H7 (cell line): ENCODE measurements at regions not wholly inside any gene's neighbourhood (a gene's known extent, or its start where the extent isn't known, plus 50 kb on each side); places are given as distances from the start of the nearest gene placed in this dataset.

ENCODE experiments used
- DNase-seq: peaks from one replicate; pipeline ENCODE4 v3.0.0; 2012
- H3K27me3 ChIP-seq: 2 replicates; pipeline ENCODE4 v1.6.0; 2011; ENCODE audit warnings: mild to moderate bottlenecking, low read length; ENCODE audit not compliant: control insufficient read depth, insufficient read depth
- H3K36me3 ChIP-seq: replicated peaks from 2 replicates; pipeline ENCODE4 v1.5.1; 2011; ENCODE audit warnings: low read length; ENCODE audit not compliant: control insufficient read depth, insufficient read depth
- H3K4me3 ChIP-seq: 2 replicates; pipeline ENCODE4 v1.5.1; 2011; ENCODE audit warnings: low read depth, mild to moderate bottlenecking, control low read depth, low read length, moderate library complexity; ENCODE audit not compliant: insufficient read depth

GRCh38 chr11:134474070-134474860 lies 62.2 kb upstream of the B3GAT1 start:
- no peak overlapping the region for H3K4me3 ChIP-seq
- H3K27me3 ChIP-seq = no peaks in the 10 kb centered on the region
- no peak for DNase-seq
- no peaks in the 10 kb centered on the region for H3K36me3 ChIP-seq

DNA sequence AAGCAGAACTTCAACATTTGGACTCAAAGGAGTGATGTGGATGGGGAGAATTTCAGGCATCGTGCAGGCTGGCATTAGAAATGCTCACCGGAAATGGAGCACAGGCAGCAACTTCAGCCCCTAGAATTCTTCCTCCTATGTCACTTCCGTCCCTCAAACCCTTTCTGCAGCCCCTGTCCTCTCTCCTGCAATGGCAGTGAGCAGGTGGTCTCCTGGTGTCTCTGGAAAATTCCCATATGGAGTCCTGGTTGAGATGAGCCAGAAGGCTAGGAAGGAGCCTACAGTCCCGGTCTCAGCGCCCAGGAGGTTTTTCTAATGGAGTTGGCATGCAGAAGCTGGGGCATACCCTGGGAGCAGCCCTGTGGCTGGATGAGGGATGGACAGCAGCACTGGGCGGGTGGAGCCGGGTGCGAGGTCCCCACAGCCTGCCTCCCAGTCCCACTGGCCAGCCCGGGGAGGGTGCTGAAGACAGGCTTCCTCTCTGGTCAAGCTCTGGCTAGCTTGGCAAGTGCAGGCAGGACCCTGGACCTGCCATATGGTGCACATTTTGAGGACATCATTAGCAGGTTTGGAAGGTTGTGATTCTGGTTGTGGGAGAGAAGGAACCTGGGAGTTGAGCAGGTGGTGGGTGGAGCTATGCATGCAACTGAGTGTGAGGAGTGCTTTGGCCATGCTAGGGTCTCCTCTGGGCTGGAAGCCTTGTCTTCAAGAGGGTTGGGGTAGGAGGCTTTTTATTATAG lies 59.8 kb upstream of the B3GAT1 start:
- H3K36me3 ChIP-seq = no peaks in the 10 kb centered on the region
- DNase-seq = no peak
- peaks cover 3% of the 10 kb centered on the region; the same call in 1 of the 2 replicates for H3K27me3 ChIP-seq
- H3K4me3 ChIP-seq = no peak overlapping the region

GRCh38 chr11:134471087-134471715 lies 59.2 kb upstream of the B3GAT1 start:
- no peak for DNase-seq
- Histone ChIP-seq H3K27me3 (peaks cover 6% of the 10 kb centered on the region), H3K4me3 (no peak overlapping the region), H3K36me3 (no peaks in the 10 kb centered on the region)

- no peak for DNase-seq
- peaks cover 6% of the 10 kb centered on the region for H3K27me3 ChIP-seq
- no peak overlapping the region for H3K4me3 ChIP-seq
- H3K36me3 ChIP-seq = no peaks in the 10 kb centered on the region
Measured at GRCh38 chr11:134470238-134470637, 58.2 kb upstream of the B3GAT1 start.

- DNase-seq = peak; percentile 64
- Histone ChIP-seq H3K27me3 (peaks cover 6% of the 10 kb centered on the region), H3K36me3 (no peaks in the 10 kb centered on the region), H3K4me3 (no peak overlapping the region)
Measured at GRCh38 chr11:134469627-134470026, 57.6 kb upstream of the B3GAT1 start.

DNA sequence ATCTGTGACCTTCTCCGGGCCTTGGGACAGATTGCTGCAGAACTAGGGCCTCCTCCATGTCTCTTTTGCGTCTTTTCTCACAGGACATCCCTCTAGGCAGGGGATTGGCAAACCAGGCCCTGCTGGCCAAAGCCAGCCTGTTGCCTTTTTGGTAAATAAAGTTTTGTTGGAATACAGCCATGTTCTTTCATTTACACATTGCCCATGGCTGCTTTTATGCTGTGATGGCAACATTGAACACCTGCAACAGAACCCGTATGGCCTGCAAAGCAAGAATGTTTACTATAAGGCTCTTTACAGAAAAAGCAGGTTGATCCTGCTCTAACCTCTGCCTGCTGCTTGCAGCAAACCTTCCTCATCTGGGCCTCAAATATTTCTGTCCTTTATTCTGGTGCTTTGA lies 56.8 kb upstream of the B3GAT1 start:
- no peak overlapping the region for H3K4me3 ChIP-seq
- no peak for DNase-seq
- H3K27me3 ChIP-seq = peaks cover 6% of the 10 kb centered on the region
- no peaks in the 10 kb centered on the region for H3K36me3 ChIP-seq

- Histone ChIP-seq H3K4me3 (no peak overlapping the region), H3K36me3 (no peaks in the 10 kb centered on the region), H3K27me3 (peaks cover 6% of the 10 kb centered on the region)
- no peak for DNase-seq
Measured at GRCh38 chr11:134468081-134468668, 56.1 kb upstream of the B3GAT1 start.

DNA sequence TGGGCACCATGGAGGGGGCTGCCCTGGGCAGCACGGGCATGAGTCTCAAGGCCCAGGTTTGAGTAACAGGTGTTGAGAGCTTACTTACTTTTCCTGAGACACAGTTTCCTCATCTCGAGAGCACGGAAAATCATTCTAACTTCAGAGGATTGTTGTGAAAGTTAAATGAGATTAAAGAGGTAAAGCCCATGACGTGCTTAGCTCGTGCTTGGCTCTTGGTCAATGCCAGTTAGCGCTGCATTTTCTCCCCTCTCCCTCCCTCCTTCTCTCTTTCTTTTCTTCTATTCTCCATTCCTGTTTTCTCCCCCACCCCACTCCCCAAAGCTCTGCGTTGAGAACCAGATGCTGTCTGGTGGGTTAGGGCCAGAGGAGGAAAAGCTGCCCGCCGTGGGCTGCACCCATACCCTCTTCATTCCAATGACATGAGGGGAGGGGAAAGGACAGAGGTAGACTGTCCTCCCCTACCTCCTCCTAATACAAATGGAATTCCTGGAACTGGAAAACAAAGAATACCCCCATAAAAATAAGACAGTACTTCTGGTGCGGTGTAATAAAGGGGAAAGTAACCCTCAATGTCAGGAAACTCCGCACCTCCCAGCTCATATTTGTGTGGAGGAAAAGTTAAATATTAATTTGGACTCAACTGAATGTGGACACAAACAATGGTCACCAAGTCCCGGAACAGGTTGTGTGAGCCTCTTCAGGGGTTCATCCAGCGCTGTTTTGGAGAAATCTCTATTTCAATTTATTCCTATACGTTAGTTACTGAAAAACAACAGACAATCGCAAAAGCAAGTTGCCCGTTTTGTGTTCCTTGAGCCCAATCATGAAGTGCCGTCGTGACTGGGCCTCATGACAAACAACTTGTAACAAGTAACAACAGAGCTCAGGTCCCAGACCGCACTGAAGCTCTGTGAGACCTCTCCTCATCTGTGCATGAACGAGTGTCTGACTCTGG lies 54.8 kb upstream of the B3GAT1 start:
- peaks cover 6% of the 10 kb centered on the region for H3K27me3 ChIP-seq
- DNase-seq = no peak
- H3K4me3 ChIP-seq = no peak overlapping the region
- H3K36me3 ChIP-seq = no peaks in the 10 kb centered on the region

- H3K4me3 ChIP-seq = no peak overlapping the region
- H3K36me3 ChIP-seq = no peaks in the 10 kb centered on the region
- H3K27me3 ChIP-seq = peaks cover 6% of the 10 kb centered on the region
- peak; percentile 82 for DNase-seq
Measured at GRCh38 chr11:134466156-134466555, 54.1 kb upstream of the B3GAT1 start.

- DNase-seq = no peak
- Histone ChIP-seq H3K36me3 (no peaks in the 10 kb centered on the region), H3K27me3 (peaks cover 6% of the 10 kb centered on the region)
Measured at GRCh38 chr11:134464981-134465730, 53.1 kb upstream of the B3GAT1 start.

DNA sequence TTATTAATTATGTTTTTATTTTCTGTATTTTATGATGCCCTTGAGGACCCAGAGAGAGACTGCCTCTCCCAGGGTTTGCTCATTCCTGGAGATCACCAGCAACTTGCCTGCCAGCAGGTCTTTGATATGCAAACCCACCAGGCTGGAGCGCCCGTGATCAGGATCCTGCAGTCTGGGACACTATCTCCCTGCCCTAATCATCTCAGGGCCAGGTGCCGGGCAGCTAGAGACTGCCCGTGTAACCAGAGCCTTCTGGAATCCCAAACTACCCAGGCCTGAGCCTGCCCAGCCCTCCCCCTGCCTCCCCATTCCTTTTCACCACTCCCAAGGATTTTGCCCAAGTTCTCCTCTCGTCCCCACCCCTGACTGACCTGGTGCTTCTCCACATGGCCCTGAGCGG lies 52.2 kb upstream of the B3GAT1 start:
- Histone ChIP-seq H3K36me3 (no peaks in the 10 kb centered on the region), H3K4me3 (no peak overlapping the region), H3K27me3 (peaks cover 6% of the 10 kb centered on the region)
- peak; percentile 62 for DNase-seq

More at GRCh38 chr11:134464981-134465730, 53.1 kb upstream of the B3GAT1 start:
- no peak overlapping the region for H3K4me3 ChIP-seq

DNA sequence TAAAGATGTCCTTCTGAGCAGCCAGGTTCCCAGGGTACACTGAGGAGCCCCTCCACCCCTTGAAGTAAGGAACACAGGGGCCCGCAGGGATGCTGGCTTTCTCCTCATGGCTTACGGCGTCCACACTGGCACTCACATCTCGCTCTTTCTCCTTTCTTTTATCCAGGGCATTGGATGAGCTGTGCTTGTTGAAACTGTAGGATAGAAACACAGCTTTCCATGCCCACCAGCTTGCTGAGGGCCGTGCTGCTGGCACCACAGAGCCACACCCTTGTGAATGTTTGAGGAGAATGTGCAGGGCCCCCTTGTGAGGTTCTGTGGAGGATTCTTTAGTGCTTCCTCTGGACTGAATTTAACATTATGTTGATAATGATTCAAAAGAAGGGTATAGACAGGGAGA lies 51.7 kb upstream of the B3GAT1 start:
- no peak for DNase-seq
- H3K36me3 ChIP-seq = no peaks in the 10 kb centered on the region
- no peak overlapping the region for H3K4me3 ChIP-seq
- peaks cover 6% of the 10 kb centered on the region for H3K27me3 ChIP-seq
